ENCODE measurements at regions not wholly inside any gene's neighbourhood (a gene's known extent, or its start where the extent isn't known, plus 50 kb on each side); places are given as distances from the start of the nearest gene placed in this dataset.

- Histone ChIP-seq H3K36me3 (ENCODE audit: control insufficient read depth in 2 of 2, insufficient read depth in 2 of 2, low read length in 1 of 2) (no peaks in the 10 kb centered on the region), H3K27ac (ENCODE audit: low read depth in 1 of 2, low read length in 1 of 2) (no peak overlapping the region), H3K9me3 (ENCODE audit: control insufficient read depth in 2 of 2, insufficient read depth in 1 of 2, low read length in 1 of 2) (no peaks in the 10 kb centered on the region), H3K27me3 (ENCODE audit: control insufficient read depth in 2 of 2, insufficient read depth in 1 of 2, low read length in 1 of 2) (no peaks in the 10 kb centered on the region), H3K4me3 (ENCODE audit: low read length in 2 of 2) (no peak overlapping the region), H3K4me1 (ENCODE audit: control insufficient read depth in 2 of 2, insufficient read depth in 2 of 2, low read length in 2 of 2) (no peaks in the 10 kb centered on the region)
- DNase-seq (ENCODE audit: low read depth in 6 of 9, low spot score in 9 of 9): no peak
- WGBS: 96% methylated on average over 3 of the region's 3 CpGs
These were observed 68.8 kb upstream of the ABLIM1 start for GRCh38 chr10:114726820-114727271.

GRCh38 chr10:114728325-114728724 is 70.2 kb upstream of the ABLIM1 start:
- Histone ChIP-seq H3K9me3 (ENCODE audit: control insufficient read depth in 2 of 2, insufficient read depth in 1 of 2, low read length in 1 of 2) (no peaks in the 10 kb centered on the region), H3K27me3 (ENCODE audit: control insufficient read depth in 2 of 2, insufficient read depth in 1 of 2, low read length in 1 of 2) (no peaks in the 10 kb centered on the region), H3K4me1 (ENCODE audit: control insufficient read depth in 2 of 2, insufficient read depth in 2 of 2, low read length in 2 of 2) (no peaks in the 10 kb centered on the region), H3K36me3 (ENCODE audit: control insufficient read depth in 2 of 2, insufficient read depth in 2 of 2, low read length in 1 of 2) (no peaks in the 10 kb centered on the region), H3K4me3 (ENCODE audit: low read length in 2 of 2) (no peak overlapping the region), H3K27ac (ENCODE audit: low read depth in 1 of 2, low read length in 1 of 2) (no peak overlapping the region)
- DNase-seq (ENCODE audit: low read depth in 6 of 9, low spot score in 9 of 9): no peak
- WGBS: 97% methylated on average over 4 of the region's 4 CpGs

DNA sequence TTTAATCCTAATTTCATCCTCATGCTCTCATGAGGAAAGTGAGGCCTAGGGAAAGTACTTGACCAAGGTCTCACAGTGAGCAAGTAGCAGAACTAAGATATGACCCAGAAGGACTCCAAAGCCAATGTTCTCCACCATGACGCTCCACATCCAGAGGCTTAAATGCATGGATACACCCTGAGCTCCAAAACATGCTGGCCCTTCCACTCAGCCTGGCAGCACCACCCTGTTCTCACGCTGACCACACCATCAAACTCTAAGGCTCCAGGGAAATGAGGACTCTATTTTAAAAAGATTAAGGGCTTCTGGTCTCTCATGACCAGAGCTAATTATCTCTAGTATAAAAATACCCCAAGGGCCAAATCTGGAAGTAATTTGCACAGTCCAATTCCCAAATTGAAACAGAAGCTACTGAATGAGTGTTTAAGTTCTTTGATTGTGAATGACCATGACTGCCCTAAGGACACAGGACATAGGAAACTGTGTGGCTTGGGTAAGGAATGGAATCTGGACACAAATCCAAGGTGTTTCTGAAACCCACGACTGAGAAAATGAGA is 71.1 kb upstream of the ABLIM1 start:
- WGBS: 98% methylated on average over 3 of the region's 3 CpGs
- DNase-seq (ENCODE audit: low read depth in 6 of 9, low spot score in 9 of 9): no peak
- H3K27me3 ChIP-seq (ENCODE audit: control insufficient read depth in 2 of 2, insufficient read depth in 1 of 2, low read length in 1 of 2): no peaks in the 10 kb centered on the region
- H3K9me3 ChIP-seq (ENCODE audit: control insufficient read depth in 2 of 2, insufficient read depth in 1 of 2, low read length in 1 of 2): no peaks in the 10 kb centered on the region
- H3K36me3 ChIP-seq (ENCODE audit: control insufficient read depth in 2 of 2, insufficient read depth in 2 of 2, low read length in 1 of 2): no peaks in the 10 kb centered on the region
- no peak overlapping the region for H3K27ac ChIP-seq (ENCODE audit: low read depth in 1 of 2, low read length in 1 of 2)
- no peak overlapping the region for H3K4me3 ChIP-seq (ENCODE audit: low read length in 2 of 2)
- no peaks in the 10 kb centered on the region for H3K4me1 ChIP-seq (ENCODE audit: control insufficient read depth in 2 of 2, insufficient read depth in 2 of 2, low read length in 2 of 2)

DNA sequence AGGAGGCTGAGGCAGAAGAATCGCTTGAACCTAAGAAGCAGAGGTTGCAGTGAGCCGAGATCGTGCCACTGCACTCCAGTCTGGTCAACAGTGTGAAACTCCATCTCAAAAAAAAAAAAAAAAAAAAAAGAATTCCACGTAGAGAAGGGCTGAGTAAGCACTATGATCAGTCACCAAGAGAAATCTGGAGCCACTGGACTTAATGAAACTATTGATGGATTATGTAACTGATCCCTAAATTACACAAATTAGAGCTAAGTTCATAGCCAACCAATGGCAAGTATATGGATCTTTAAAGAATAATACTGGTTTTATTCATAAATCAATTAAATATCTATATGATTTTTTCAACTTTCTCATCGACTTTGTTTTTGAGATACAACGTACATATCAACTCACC is 72.2 kb upstream of the ABLIM1 start:
- H3K4me3 ChIP-seq (ENCODE audit: low read length in 2 of 2): no peak overlapping the region
- H3K36me3 ChIP-seq (ENCODE audit: control insufficient read depth in 2 of 2, insufficient read depth in 2 of 2, low read length in 1 of 2): no peaks in the 10 kb centered on the region
- H3K27ac ChIP-seq (ENCODE audit: low read depth in 1 of 2, low read length in 1 of 2): no peak overlapping the region
- no peaks in the 10 kb centered on the region for H3K4me1 ChIP-seq (ENCODE audit: control insufficient read depth in 2 of 2, insufficient read depth in 2 of 2, low read length in 2 of 2)
- no peaks in the 10 kb centered on the region for H3K27me3 ChIP-seq (ENCODE audit: control insufficient read depth in 2 of 2, insufficient read depth in 1 of 2, low read length in 1 of 2)
- H3K9me3 ChIP-seq (ENCODE audit: control insufficient read depth in 2 of 2, insufficient read depth in 1 of 2, low read length in 1 of 2): no peaks in the 10 kb centered on the region
- DNase-seq (ENCODE audit: low read depth in 6 of 9, low spot score in 9 of 9): no peak
- WGBS: 95% methylated on average over 6 of the region's 6 CpGs

DNA sequence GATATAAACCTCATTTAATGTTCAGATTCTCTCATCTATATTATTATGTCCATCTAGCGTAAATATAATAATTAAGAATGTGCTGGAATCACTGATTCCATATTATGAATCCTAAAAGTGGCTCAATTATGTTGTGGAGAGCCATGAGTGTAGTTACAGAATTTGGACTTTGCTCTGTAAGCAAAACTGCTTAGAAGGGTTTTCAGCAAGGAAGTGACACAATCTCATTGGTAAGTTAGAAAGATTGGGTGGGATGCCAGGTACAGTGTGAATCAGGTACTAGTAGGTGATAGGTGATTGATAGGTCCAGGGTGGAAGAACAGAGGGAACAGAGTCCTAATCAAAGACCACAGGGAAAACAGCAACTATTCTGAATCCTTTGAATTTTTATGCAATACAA is 74.9 kb upstream of the ABLIM1 start:
- WGBS: 98% methylated on average over 1 of the region's 1 CpG
- Histone ChIP-seq H3K4me3 (ENCODE audit: low read length in 2 of 2) (no peak overlapping the region), H3K27ac (ENCODE audit: low read depth in 1 of 2, low read length in 1 of 2) (no peak overlapping the region), H3K36me3 (ENCODE audit: control insufficient read depth in 2 of 2, insufficient read depth in 2 of 2, low read length in 1 of 2) (no peaks in the 10 kb centered on the region), H3K4me1 (ENCODE audit: control insufficient read depth in 2 of 2, insufficient read depth in 2 of 2, low read length in 2 of 2) (no peaks in the 10 kb centered on the region), H3K27me3 (ENCODE audit: control insufficient read depth in 2 of 2, insufficient read depth in 1 of 2, low read length in 1 of 2) (no peaks in the 10 kb centered on the region), H3K9me3 (ENCODE audit: control insufficient read depth in 2 of 2, insufficient read depth in 1 of 2, low read length in 1 of 2) (no peaks in the 10 kb centered on the region)
- no peak for DNase-seq (ENCODE audit: low read depth in 6 of 9, low spot score in 9 of 9)

DNA sequence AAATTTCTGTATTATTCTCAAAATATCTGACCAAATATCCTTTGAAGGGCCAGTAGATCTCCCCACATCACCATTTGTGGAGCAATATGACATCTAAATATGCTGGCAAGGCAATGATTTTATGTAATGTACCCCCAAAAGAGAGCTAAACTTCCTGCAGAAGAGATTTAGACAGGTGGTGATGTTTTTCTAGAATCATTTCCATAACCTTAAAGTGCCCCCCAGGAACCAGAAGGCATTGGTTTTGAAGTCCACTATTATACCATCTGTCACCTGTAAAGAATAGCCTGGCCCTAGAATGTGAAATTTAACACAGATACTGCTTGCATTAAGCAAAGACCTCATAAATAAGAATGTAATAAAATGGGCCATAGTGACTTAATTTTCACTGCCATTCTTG is 77.9 kb upstream of the ABLIM1 start:
- Histone ChIP-seq H3K27me3 (ENCODE audit: control insufficient read depth in 2 of 2, insufficient read depth in 1 of 2, low read length in 1 of 2) (no peaks in the 10 kb centered on the region), H3K4me3 (ENCODE audit: low read length in 2 of 2) (no peak overlapping the region), H3K27ac (ENCODE audit: low read depth in 1 of 2, low read length in 1 of 2) (no peak overlapping the region), H3K4me1 (ENCODE audit: control insufficient read depth in 2 of 2, insufficient read depth in 2 of 2, low read length in 2 of 2) (no peaks in the 10 kb centered on the region), H3K9me3 (ENCODE audit: control insufficient read depth in 2 of 2, insufficient read depth in 1 of 2, low read length in 1 of 2) (no peaks in the 10 kb centered on the region), H3K36me3 (ENCODE audit: control insufficient read depth in 2 of 2, insufficient read depth in 2 of 2, low read length in 1 of 2) (no peaks in the 10 kb centered on the region)
- DNase-seq (ENCODE audit: low read depth in 6 of 9, low spot score in 9 of 9): no peak

DNA sequence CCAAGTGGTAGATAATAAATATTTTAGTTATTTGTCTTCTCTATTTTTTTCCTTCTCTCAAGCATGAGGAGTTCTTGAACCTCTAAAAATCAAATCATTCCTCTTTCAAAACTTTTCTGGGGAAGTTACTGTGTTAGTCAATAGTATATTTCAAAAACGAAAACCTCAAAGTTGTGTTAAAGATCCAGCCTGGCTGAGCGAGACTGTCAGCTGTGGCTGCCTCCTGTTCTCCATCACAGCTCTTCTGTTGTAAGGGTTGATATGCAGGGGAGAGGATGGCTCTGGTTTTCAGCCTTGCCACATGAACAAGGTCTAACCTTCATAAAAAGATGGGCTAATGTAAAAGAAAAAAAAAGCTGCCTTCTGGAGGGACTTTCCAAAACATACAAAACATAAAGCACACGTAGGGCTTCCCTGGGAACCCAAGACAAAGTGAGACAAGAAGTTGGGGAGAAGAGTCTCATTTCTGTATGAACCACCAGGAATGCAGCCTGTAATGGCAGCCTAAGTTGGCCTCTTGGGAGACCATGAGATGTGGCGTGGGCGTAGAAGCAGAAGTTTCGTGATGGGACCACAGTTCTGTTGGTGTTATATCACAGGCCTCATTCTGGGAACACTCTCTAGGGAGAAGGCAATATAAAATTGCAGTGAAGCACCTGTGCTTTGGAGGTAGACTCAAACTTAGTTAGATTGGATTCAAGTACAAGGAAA is 77.9 kb upstream of the FHIP2A start:
- no peak overlapping the region for H3K27ac ChIP-seq (ENCODE audit: low read depth in 1 of 2, low read length in 1 of 2)
- no peaks in the 10 kb centered on the region for H3K36me3 ChIP-seq (ENCODE audit: control insufficient read depth in 2 of 2, insufficient read depth in 2 of 2, low read length in 1 of 2)
- no peak for DNase-seq (ENCODE audit: low read depth in 6 of 9, low spot score in 9 of 9)
- no peaks in the 10 kb centered on the region for H3K4me1 ChIP-seq (ENCODE audit: control insufficient read depth in 2 of 2, insufficient read depth in 2 of 2, low read length in 2 of 2)
- 79% methylated on average over 6 of the region's 6 CpGs for WGBS
- no peak overlapping the region for H3K4me3 ChIP-seq (ENCODE audit: low read length in 2 of 2)
- H3K27me3 ChIP-seq (ENCODE audit: control insufficient read depth in 2 of 2, insufficient read depth in 1 of 2, low read length in 1 of 2): no peaks in the 10 kb centered on the region
- peaks cover 0 to 3% of the 10 kb centered on the region in 2 donors for H3K9me3 ChIP-seq (ENCODE audit: control insufficient read depth in 2 of 2, insufficient read depth in 1 of 2, low read length in 1 of 2)

DNA sequence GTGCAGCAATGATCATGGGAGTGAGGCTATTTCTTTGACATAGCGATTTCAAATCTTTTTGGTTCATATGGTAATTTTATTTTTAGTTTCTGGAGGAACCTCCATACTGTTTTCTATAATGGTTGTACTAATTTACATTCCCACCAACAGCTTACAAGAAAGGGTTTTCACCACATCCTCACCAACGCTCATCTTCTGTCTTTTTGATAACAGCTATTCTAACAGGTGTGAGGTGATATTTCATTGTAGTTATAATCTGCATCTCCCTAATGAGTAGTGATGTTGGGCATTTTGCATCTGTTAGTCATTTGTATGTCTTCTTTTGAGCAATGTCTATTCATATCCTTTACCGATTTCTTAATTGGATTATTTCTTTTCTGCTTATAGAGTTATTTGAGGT is 75.0 kb upstream of the FHIP2A start:
- Histone ChIP-seq H3K27ac (ENCODE audit: low read depth in 1 of 2, low read length in 1 of 2) (no peak overlapping the region), H3K4me1 (ENCODE audit: control insufficient read depth in 2 of 2, insufficient read depth in 2 of 2, low read length in 2 of 2) (no peaks in the 10 kb centered on the region), H3K36me3 (ENCODE audit: control insufficient read depth in 2 of 2, insufficient read depth in 2 of 2, low read length in 1 of 2) (no peaks in the 10 kb centered on the region), H3K4me3 (ENCODE audit: low read length in 2 of 2) (no peak overlapping the region), H3K27me3 (ENCODE audit: control insufficient read depth in 2 of 2, insufficient read depth in 1 of 2, low read length in 1 of 2) (no peaks in the 10 kb centered on the region), H3K9me3 (ENCODE audit: control insufficient read depth in 2 of 2, insufficient read depth in 1 of 2, low read length in 1 of 2) (peaks cover 0 to 3% of the 10 kb centered on the region in 2 donors)
- 63% methylated on average over 3 of the region's 3 CpGs for WGBS
- DNase-seq (ENCODE audit: low read depth in 6 of 9, low spot score in 9 of 9): no peak

GRCh38 chr10:114748241-114748640 is 73.3 kb upstream of the FHIP2A start:
- 92% methylated on average over 1 of the region's 1 CpG for WGBS
- H3K27ac ChIP-seq (ENCODE audit: low read depth in 1 of 2, low read length in 1 of 2): no peak overlapping the region

More at GRCh38 chr10:114748241-114748640, 73.3 kb upstream of the FHIP2A start:
- H3K4me3 ChIP-seq (ENCODE audit: low read length in 2 of 2): no peak overlapping the region
- H3K9me3 ChIP-seq (ENCODE audit: control insufficient read depth in 2 of 2, insufficient read depth in 1 of 2, low read length in 1 of 2): peaks cover 0 to 3% of the 10 kb centered on the region in 2 donors
- H3K4me1 ChIP-seq (ENCODE audit: control insufficient read depth in 2 of 2, insufficient read depth in 2 of 2, low read length in 2 of 2): no peaks in the 10 kb centered on the region
- no peak for DNase-seq (ENCODE audit: low read depth in 6 of 9, low spot score in 9 of 9)
- H3K27me3 ChIP-seq (ENCODE audit: control insufficient read depth in 2 of 2, insufficient read depth in 1 of 2, low read length in 1 of 2): no peaks in the 10 kb centered on the region
- H3K36me3 ChIP-seq (ENCODE audit: control insufficient read depth in 2 of 2, insufficient read depth in 2 of 2, low read length in 1 of 2): no peaks in the 10 kb centered on the region

All from thymus (tissue), 11 donors.